ENCODE measurements at regions not wholly inside any gene's neighbourhood (a gene's known extent, or its start where the extent isn't known, plus 50 kb on each side); places are given as distances from the start of the nearest gene placed in this dataset.

- TF ChIP-seq EZH2 (IDR thresholded peaks at IDR 0.05; ENCODE audit: insufficient read depth, poor library complexity, severe bottlenecking) (no peak), EZH2phosphoT487 (IDR thresholded peaks at IDR 0.05; ENCODE audit: insufficient read depth, low read depth) (no peak)
Measured at GRCh38 chr6:44666324-44666723, 278.8 kb downstream of the CDC5L start.

All from GM23248 (cell line).